SK-N-SH (cell line): ENCODE measurements at regions not wholly inside any gene's neighbourhood (a gene's known extent, or its start where the extent isn't known, plus 50 kb on each side); places are given as distances from the start of the nearest gene placed in this dataset.

Source experiments
- CTCF ChIP-seq: fragments of 200-600 bp; sonication (generic); IDR thresholded peaks from 2 replicates; pipeline ENCODE4 v1.6.1; 2017; ENCODE audit warnings: antibody characterized with exemption, mild to moderate bottlenecking, moderate library complexity
- EP300 ChIP-seq, 2 experiments: IDR thresholded peaks; 2 replicates each; pipeline versions ENCODE4 v1.4.0 to v1.6.1; 2012; ENCODE audit warnings: borderline replicate concordance in 1 of 2, low read depth in 1 of 2, low read length in 1 of 2
- MAX ChIP-seq: IDR thresholded peaks from 2 replicates; pipeline ENCODE4 v1.4.0; 2012; ENCODE audit warnings: low read depth
- NFIC ChIP-seq: IDR thresholded peaks from 2 replicates; pipeline ENCODE4 v1.4.0; 2012; ENCODE audit warnings: borderline replicate concordance
- NRF1 ChIP-seq: IDR thresholded peaks from 2 replicates; pipeline ENCODE4 v1.6.1; 2012; ENCODE audit warnings: low read depth, mild to moderate bottlenecking, low read length
- POLR2AphosphoS5 ChIP-seq: IDR thresholded peaks from 2 replicates; pipeline ENCODE4 v1.6.1; 2012; ENCODE audit warnings: low read depth, low read length
- RAD21 ChIP-seq: IDR thresholded peaks from 2 replicates; pipeline ENCODE4 v1.6.1; 2012; ENCODE audit warnings: mild to moderate bottlenecking, low read length
- REST ChIP-seq: IDR thresholded peaks from 2 replicates; pipeline ENCODE4 v1.6.1; 2012; ENCODE audit warnings: mild to moderate bottlenecking, low read depth, low read length, moderate library complexity
- SIN3A ChIP-seq: IDR thresholded peaks from 2 replicates; pipeline ENCODE4 v1.6.1; 2012; ENCODE audit warnings: low read depth, mild to moderate bottlenecking, low read length, moderate library complexity, borderline replicate concordance

- TF ChIP-seq MAX (no peak), EP300 (IDR thresholded peaks at IDR 0.05; ENCODE audit: borderline replicate concordance in 1 of 2, low read depth in 1 of 2, low read length in 1 of 2) (no peak), CTCF (no peak), NRF1 (no peak), POLR2AphosphoS5 (no peak), RAD21 (no peak), REST (no peak), SIN3A (no peak), NFIC (no peak)
Measured at GRCh38 chr10:106224676-106225075, 939.8 kb downstream of the SORCS1 start.
